LNCAP (cell line): ENCODE measurements at regions not wholly inside any gene's neighbourhood (a gene's known extent, or its start where the extent isn't known, plus 50 kb on each side); places are given as distances from the start of the nearest gene placed in this dataset.

Source experiments
- TF ChIP-seq, protein P1 (sequence below): fragments of 450-650 bp; IDR thresholded peaks from 2 replicates; pipeline ENCODE4 v1.5.1; 2017; ENCODE audit warnings: mild to moderate bottlenecking

DNA sequence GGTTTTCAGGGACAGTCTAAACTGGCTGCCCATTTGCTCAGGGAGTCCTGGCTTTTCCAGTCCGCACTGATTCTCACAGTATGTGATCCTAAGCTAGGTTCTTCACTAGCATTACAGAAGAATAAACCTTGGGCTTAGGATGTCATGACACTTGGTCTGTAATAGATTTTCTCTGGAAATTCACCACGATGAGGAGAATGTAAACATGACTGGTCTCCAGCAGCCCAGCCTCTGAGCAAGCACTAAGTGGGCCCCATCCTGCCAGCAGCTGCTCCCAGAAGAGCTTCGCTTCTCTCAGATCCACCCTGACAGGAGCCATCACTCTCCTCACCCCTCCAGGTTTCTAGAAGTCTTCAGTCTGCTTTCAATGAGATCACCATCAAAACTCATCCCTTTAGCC, 103.7 kb upstream of the ZPBP start:
- TF ChIP-seq, protein P1, sequence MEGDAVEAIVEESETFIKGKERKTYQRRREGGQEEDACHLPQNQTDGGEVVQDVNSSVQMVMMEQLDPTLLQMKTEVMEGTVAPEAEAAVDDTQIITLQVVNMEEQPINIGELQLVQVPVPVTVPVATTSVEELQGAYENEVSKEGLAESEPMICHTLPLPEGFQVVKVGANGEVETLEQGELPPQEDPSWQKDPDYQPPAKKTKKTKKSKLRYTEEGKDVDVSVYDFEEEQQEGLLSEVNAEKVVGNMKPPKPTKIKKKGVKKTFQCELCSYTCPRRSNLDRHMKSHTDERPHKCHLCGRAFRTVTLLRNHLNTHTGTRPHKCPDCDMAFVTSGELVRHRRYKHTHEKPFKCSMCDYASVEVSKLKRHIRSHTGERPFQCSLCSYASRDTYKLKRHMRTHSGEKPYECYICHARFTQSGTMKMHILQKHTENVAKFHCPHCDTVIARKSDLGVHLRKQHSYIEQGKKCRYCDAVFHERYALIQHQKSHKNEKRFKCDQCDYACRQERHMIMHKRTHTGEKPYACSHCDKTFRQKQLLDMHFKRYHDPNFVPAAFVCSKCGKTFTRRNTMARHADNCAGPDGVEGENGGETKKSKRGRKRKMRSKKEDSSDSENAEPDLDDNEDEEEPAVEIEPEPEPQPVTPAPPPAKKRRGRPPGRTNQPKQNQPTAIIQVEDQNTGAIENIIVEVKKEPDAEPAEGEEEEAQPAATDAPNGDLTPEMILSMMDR: no peak

DNA sequence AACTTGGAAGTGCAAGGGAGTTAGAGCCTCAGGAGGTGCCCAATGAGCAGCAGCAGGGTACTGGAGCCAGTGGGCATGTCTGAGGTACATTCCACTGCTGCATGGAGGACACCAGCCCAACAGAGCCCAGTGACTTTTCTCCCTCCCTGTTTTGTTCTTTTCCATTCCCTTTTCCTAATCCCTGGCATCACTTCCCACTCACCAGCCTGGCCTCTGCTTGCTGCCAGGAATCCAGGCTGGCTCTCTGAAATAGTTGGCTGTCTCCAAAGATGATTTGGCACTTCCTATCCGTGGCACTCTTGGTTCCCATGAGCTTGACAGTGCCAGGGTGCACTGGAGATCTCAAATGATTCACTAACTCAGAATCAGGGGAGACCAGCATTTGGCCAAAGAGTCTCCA, 97.7 kb upstream of the ZPBP start:
- TF ChIP-seq, protein P1: no peak

DNA sequence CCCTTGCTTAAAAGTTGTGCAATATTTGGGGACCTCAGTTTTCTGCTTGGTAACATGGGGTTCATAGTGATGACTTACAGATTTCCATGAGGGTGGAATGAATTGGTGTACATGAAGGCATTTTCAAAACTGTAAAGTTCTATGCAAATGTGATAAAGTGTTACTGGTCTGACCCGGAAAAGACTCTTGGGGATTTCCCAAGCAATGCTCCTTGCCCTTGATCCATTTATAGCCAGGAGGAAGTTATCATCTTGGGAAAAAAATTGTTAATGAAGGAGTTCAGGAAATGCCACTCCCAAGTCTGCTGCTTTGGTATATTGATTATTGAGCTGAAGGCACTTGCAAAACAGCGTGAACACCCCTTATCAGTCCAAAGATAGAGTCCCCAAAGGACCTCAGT, 96.3 kb upstream of the ZPBP start:
- TF ChIP-seq, protein P1: no peak

- TF ChIP-seq, protein P1: no peak
Measured at GRCh38 chr7:50185951-50186682, 93.1 kb upstream of the ZPBP start.

DNA sequence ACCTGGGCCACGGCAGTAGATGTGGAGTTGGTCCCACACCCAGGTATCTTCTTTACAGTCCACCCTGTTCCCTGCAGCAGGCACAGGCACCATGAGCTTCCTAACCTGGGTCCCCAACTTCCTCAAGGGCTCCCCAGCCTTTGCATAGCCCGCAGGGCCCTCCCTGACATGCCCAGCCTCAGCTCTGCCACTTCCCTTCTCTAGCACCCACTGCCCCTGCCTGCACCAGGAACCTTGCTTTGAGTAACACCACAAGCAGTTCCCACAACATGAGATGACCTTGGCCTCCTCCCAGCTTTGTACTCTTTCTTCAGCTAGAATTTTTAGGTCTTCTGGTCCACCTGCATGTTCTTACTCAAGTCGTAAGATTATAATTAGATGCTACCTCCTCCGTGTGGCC, 92.2 kb upstream of the ZPBP start:
- TF ChIP-seq, protein P1: no peak

DNA sequence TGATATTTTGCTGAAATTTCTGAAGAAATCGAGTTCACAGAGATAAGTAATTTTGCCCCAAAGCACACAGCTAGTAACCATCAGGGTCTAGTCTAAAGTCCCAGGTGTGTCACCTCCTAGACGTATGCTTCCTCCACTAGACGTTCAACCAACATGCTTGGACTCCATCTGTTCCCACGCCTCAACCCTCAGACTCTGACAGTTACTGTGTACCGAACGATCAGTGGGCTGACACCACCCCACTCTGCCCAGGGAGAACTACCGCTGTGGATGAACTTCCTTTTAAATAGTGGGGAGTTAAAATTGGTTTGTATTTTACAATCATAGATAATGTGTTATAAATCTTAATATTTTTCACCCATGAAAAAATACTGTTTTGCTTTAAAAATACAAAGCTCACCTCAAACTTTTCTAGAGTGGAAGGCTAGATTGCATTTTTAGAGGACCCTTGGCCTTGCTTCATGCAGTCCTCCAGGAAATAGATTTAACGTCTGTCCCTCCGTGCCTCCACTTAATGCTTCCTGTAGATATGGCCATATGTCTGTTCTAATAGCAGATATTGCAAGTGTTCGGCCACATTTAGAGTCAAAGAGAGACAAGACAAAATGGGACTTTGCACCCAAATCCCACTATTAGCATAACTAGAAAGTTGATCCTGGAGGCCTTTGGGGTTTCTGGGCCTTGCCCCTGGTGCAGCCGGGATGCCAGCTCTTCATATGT, 91.4 kb upstream of the ZPBP start:
- TF ChIP-seq, protein P1: no peak

DNA sequence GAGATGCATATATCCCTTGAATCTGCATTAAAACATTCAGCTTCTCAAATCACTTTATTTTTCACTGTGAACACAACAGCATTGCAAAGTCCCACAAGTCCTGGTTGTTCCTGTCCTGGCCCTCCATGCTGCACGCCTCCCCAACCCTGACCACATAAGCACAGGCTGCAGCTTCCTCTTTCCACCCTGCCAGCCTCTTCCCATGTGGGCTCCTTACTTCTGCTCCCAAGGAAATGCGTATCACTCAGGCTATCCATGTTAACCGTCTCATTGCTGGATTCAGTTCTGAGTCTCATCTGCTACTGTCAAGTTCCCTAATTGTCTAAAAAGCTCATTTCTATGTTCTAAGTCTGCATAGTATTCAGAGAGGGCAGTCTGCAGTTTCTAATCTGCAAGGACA, 89.7 kb upstream of the ZPBP start:
- TF ChIP-seq, protein P1: no peak
